ENCODE measurements at regions not wholly inside any gene's neighbourhood (a gene's known extent, or its start where the extent isn't known, plus 50 kb on each side); places are given as distances from the start of the nearest gene placed in this dataset.

GRCh38 chr10:21281765-21282484, 243.6 kb downstream of the SKIDA1 start:
- WGBS, 2 donors = 53 to 61% methylated on average over 8 of the region's 8 CpGs
- Histone ChIP-seq H3K27me3 (no peaks in the 10 kb centered on the region), H3K4me1 (no peaks in the 10 kb centered on the region), H3K27ac (no peak overlapping the region), H3K4me3 (no peak overlapping the region), H3K9me3 (no peaks in the 10 kb centered on the region), H3K36me3 (replicated peaks in 1 of 2; ENCODE audit: insufficient read depth in 1 of 2, low read depth in 2 of 2) (no peaks in the 10 kb centered on the region)
- DNase-seq = no peak
- intact Hi-C loops (cut with DNase I) = no loop called here
- no peak for TF ChIP-seq POLR2A (IDR thresholded peaks at IDR 0.05)
- TF ChIP-seq CTCF (IDR thresholded peaks at IDR 0.05) = no peak
- ATAC-seq = no peak

- intact Hi-C loops (cut with DNase I) = no loop called here
- no peaks in the 10 kb centered on the region for H3K27me3 ChIP-seq
- H3K9me3 ChIP-seq = no peaks in the 10 kb centered on the region
- ATAC-seq (no peak), DNase-seq (no peak)
- no peak overlapping the region for H3K27ac ChIP-seq
- no peak overlapping the region for H3K4me3 ChIP-seq
- no peaks in the 10 kb centered on the region for H3K36me3 ChIP-seq (replicated peaks in 1 of 2; ENCODE audit: insufficient read depth in 1 of 2, low read depth in 2 of 2)
- no peaks in the 10 kb centered on the region for H3K4me1 ChIP-seq
- 82% methylated on average over 2 of the region's 2 CpGs for WGBS, 2 donors
- no peak for TF ChIP-seq POLR2A (IDR thresholded peaks at IDR 0.05)
- TF ChIP-seq CTCF (IDR thresholded peaks at IDR 0.05) = no peak
These were observed 244.4 kb downstream of the SKIDA1 start for GRCh38 chr10:21280971-21281572.

- WGBS, 2 donors = 76 to 82% methylated on average over 5 of the region's 5 CpGs
- TF ChIP-seq POLR2A (IDR thresholded peaks at IDR 0.05) (no peak), CTCF (IDR thresholded peaks at IDR 0.05) (no peak)
- DNase-seq = no peak
- H3K36me3 ChIP-seq (replicated peaks in 1 of 2; ENCODE audit: insufficient read depth in 1 of 2, low read depth in 2 of 2) = no peaks in the 10 kb centered on the region
- no peak overlapping the region for H3K27ac ChIP-seq
- H3K9me3 ChIP-seq = no peaks in the 10 kb centered on the region
- intact Hi-C loops (cut with DNase I) = no loop called here
- no peak for ATAC-seq
- H3K4me3 ChIP-seq = no peak overlapping the region
- no peaks in the 10 kb centered on the region for H3K4me1 ChIP-seq
- H3K27me3 ChIP-seq = no peaks in the 10 kb centered on the region
These were observed 245.4 kb downstream of the SKIDA1 start for GRCh38 chr10:21280037-21280436.

- Histone ChIP-seq H3K4me1 (no peaks in the 10 kb centered on the region), H3K9me3 (no peaks in the 10 kb centered on the region), H3K36me3 (replicated peaks in 1 of 2; ENCODE audit: insufficient read depth in 1 of 2, low read depth in 2 of 2) (no peaks in the 10 kb centered on the region), H3K27me3 (no peaks in the 10 kb centered on the region), H3K4me3 (no peak overlapping the region), H3K27ac (no peak overlapping the region)
- no peak for DNase-seq
- intact Hi-C loops (cut with DNase I) = no loop called here
- WGBS, 2 donors = 71 to 89% methylated on average over 3 of the region's 3 CpGs
- no peak for TF ChIP-seq POLR2A (IDR thresholded peaks at IDR 0.05)
- TF ChIP-seq CTCF (IDR thresholded peaks at IDR 0.05) = no peak
- no peak for ATAC-seq
These were observed 246.3 kb downstream of the SKIDA1 start for GRCh38 chr10:21279217-21279575.
